Progenitor cell of endocrine pancreas (in vitro differentiated cells): ENCODE measurements at regions not wholly inside any gene's neighbourhood (a gene's known extent, or its start where the extent isn't known, plus 50 kb on each side); places are given as distances from the start of the nearest gene placed in this dataset.
"Not testable (repeated sequence)": the region's sequence is repeated elsewhere in the genome, so short reads cannot be mapped to it uniquely, and the experiment has no call there.

Experiments used
- DNase-seq: peaks from one replicate; pipeline ENCODE4 v3.0.0; 2021; ENCODE audit warnings: low spot score; ENCODE audit not compliant: unreplicated experiment
- H3K27ac Mint-ChIP-seq: 2 replicates; pipeline ENCODE4 v1.8.0; 2021; ENCODE audit warnings: mild to moderate bottlenecking, moderate library complexity, mixed read lengths
- H3K27me3 Mint-ChIP-seq: 2 replicates; pipeline ENCODE4 v1.8.0; 2021; ENCODE audit warnings: mixed read lengths
- H3K36me3 Mint-ChIP-seq: 2 replicates; pipeline ENCODE4 v1.8.0; 2022; ENCODE audit warnings: mixed read lengths; ENCODE audit not compliant: insufficient read depth
- H3K4me1 Mint-ChIP-seq: 2 replicates; pipeline ENCODE4 v1.8.0; 2021; ENCODE audit warnings: low read depth, mixed read lengths
- H3K4me3 Mint-ChIP-seq: 2 replicates; pipeline ENCODE4 v1.8.0; 2021; ENCODE audit warnings: low read depth, mild to moderate bottlenecking, moderate library complexity, mixed read lengths
- H3K9me3 Mint-ChIP-seq: 2 replicates; pipeline ENCODE4 v1.8.0; 2021; ENCODE audit warnings: low read depth, mixed read lengths
- CTCF ChIP-seq: fragments of 200-600 bp; sonication (generic); IDR thresholded peaks from one replicate; pipeline ENCODE4 v1.5.0; 2021; ENCODE audit warnings: antibody characterized with exemption, mild to moderate bottlenecking; ENCODE audit not compliant: unreplicated experiment

GRCh38 chr7:37594602-37595001, 89.0 kb upstream of the GPR141 start:
- no peaks in the 10 kb centered on the region for H3K27me3 Mint-ChIP-seq
- H3K4me1 Mint-ChIP-seq: peaks cover 11% of the 10 kb centered on the region
- H3K9me3 Mint-ChIP-seq: peaks cover 4% of the 10 kb centered on the region
- H3K27ac Mint-ChIP-seq: no peak overlapping the region
- H3K36me3 Mint-ChIP-seq: no peaks in the 10 kb centered on the region
- no peak for DNase-seq
- TF ChIP-seq CTCF: no peak
- H3K4me3 Mint-ChIP-seq: no peak overlapping the region

DNA sequence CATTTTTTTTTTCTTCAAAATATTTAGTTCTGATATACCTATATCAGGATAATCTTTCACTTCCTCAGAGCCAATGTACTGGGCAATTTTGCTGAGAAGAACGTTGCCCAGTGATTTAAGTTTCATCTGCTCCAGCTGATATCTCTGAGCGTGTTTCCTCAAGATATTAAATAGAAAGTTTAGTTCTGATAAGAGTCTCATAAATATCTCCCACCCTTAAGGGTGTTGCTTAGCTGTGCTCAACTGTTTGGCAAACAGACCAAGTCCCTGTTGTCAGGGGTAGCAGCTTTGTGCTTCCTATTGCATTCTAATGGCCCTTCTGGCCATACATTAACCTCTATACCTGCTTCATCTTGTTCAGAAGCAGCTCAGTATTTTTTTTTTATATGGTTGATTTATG, 84.7 kb upstream of the GPR141 start:
- peaks cover 2% of the 10 kb centered on the region for H3K9me3 Mint-ChIP-seq
- H3K36me3 Mint-ChIP-seq: no peaks in the 10 kb centered on the region
- TF ChIP-seq CTCF: no peak
- no peaks in the 10 kb centered on the region for H3K27me3 Mint-ChIP-seq
- H3K4me1 Mint-ChIP-seq: peaks cover 9% of the 10 kb centered on the region
- no peak for DNase-seq
- H3K27ac Mint-ChIP-seq: no peak overlapping the region
- no peak overlapping the region for H3K4me3 Mint-ChIP-seq

- Mint-ChIP-seq H3K9me3 (no peaks in the 10 kb centered on the region), H3K4me3 (no peak overlapping the region), H3K27me3 (no peaks in the 10 kb centered on the region), H3K36me3 (no peaks in the 10 kb centered on the region), H3K4me1 (peaks cover 9% of the 10 kb centered on the region), H3K27ac (no peak overlapping the region)
- TF ChIP-seq CTCF: no peak
- DNase-seq: no peak
Measured at GRCh38 chr7:37601321-37601720, 82.2 kb upstream of the GPR141 start.

DNA sequence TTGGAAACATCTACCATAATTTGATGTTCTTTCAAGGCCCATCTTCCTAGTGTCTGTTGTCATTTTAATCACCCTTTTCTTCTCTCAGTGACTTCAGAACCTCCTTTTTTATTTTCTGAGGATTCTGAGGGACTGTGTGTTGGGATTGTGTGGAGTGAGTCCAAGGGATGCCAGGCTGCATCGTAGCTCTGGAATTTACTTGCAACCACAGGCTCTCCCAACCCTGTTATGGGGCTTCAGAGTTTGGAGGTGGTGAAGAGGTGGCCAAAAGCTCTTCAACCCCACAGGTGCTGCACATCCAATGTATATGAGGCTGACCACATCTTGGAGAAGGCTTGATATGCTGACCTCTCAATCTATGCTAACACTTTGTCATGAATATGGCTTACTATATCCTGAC, 79.5 kb upstream of the GPR141 start:
- no peak overlapping the region for H3K4me3 Mint-ChIP-seq
- H3K36me3 Mint-ChIP-seq: no peaks in the 10 kb centered on the region
- DNase-seq: no peak
- TF ChIP-seq CTCF: no peak
- no peaks in the 10 kb centered on the region for H3K27me3 Mint-ChIP-seq
- peaks cover under 1% of the 10 kb centered on the region for H3K9me3 Mint-ChIP-seq
- peaks cover under 1% of the 10 kb centered on the region for H3K4me1 Mint-ChIP-seq
- H3K27ac Mint-ChIP-seq: no peak overlapping the region

GRCh38 chr7:37617406-37617805, 66.2 kb upstream of the GPR141 start:
- H3K4me3 Mint-ChIP-seq: peak overlapping the region; percentile 91
- not testable (repeated sequence) for H3K4me1 Mint-ChIP-seq, DNase-seq, H3K27me3 Mint-ChIP-seq, H3K36me3 Mint-ChIP-seq, H3K9me3 Mint-ChIP-seq
- H3K27ac Mint-ChIP-seq: peak overlapping the region; percentile 99

DNA sequence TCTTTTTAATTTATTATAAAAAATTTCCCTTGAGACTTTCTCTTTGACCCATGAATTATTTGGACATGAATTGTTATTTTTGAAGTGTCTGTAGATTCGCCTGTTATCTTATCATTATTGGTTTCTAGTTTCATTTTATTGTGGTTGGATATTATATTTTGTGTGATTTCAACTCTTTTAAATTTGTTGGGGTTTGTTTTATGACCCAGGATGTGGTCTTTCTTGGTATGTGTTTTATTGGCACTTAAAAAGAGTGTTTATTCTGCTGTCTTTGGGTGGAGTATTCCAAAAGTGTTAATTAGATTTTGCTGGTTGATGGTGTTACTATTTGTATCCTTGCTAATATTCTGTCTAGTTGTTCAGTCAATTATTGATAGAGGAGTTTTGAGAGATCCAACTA, 50.5 kb upstream of the GPR141 start:
- no peak for DNase-seq
- no peak overlapping the region for H3K27ac Mint-ChIP-seq
- peaks cover 24% of the 10 kb centered on the region for H3K9me3 Mint-ChIP-seq
- TF ChIP-seq CTCF: no peak
- H3K27me3 Mint-ChIP-seq: no peaks in the 10 kb centered on the region
- no peak overlapping the region for H3K4me3 Mint-ChIP-seq
- no peaks in the 10 kb centered on the region for H3K4me1 Mint-ChIP-seq
- H3K36me3 Mint-ChIP-seq: peaks cover 10% of the 10 kb centered on the region
